MCF 10A (cell line): ENCODE measurements at regions not wholly inside any gene's neighbourhood (a gene's known extent, or its start where the extent isn't known, plus 50 kb on each side); places are given as distances from the start of the nearest gene placed in this dataset.
A peak's percentile ranks its signal among the peaks of the same experiment; 100 is the strongest.

Experiments used
- BruUV-seq: library from RNA; stranded (reverse); fragments of 400-500 nt; replicated peaks from 2 replicates; lab custom pipeline; 2021; lab: Mats Ljungman, UMichigan
- CTCF ChIA-PET: fragments of 300-600 bp; sonication (Branson Sonifier 250); formaldehyde crosslinking; extraction: SDS; loops from one replicate; lab custom pipeline; 2021; ENCODE audit warnings: antibody characterized with exemption, inconsistent platforms; lab: Yijun Ruan, JAX
- POLR2A ChIA-PET: fragments of 300-600, 350-650 bp; sonication (Branson Sonifier 250); formaldehyde crosslinking; extraction: SDS; loops from one replicate; lab custom pipeline; 2020; ENCODE audit warnings: antibody characterized with exemption, inconsistent platforms; lab: Yijun Ruan, JAX
- DNase-seq: peaks from one replicate; pipeline ENCODE4 v3.0.0-alpha.2; 2018; ENCODE audit not compliant: unreplicated experiment
- H3K27ac Mint-ChIP-seq: one replicate; pipeline ENCODE4 v1.8.0; 2022; ENCODE audit warnings: mild to moderate bottlenecking, low read depth, mixed read lengths; ENCODE audit not compliant: unreplicated experiment
- H3K27me3 Mint-ChIP-seq: one replicate; pipeline ENCODE4 v1.8.0; 2022; ENCODE audit warnings: mixed read lengths; ENCODE audit not compliant: insufficient read depth, unreplicated experiment
- H3K36me3 Mint-ChIP-seq: one replicate; pipeline ENCODE4 v1.8.0; 2022; ENCODE audit warnings: mild to moderate bottlenecking, moderate library complexity, mixed read lengths; ENCODE audit not compliant: insufficient read depth, unreplicated experiment
- H3K4me1 Mint-ChIP-seq: one replicate; pipeline ENCODE4 v1.8.0; 2022; ENCODE audit warnings: mixed read lengths; ENCODE audit not compliant: insufficient read depth, unreplicated experiment
- H3K4me3 Mint-ChIP-seq: one replicate; pipeline ENCODE4 v1.8.0; 2022; ENCODE audit warnings: mild to moderate bottlenecking, moderate library complexity, mixed read lengths; ENCODE audit not compliant: unreplicated experiment
- H3K9me3 Mint-ChIP-seq: one replicate; pipeline ENCODE4 v1.8.0; 2022; ENCODE audit warnings: mixed read lengths; ENCODE audit not compliant: unreplicated experiment
- CTCF ChIP-seq: fragments of 200-600 bp; IDR thresholded peaks from one replicate; pipeline ENCODE4 v1.8.0; 2022; ENCODE audit warnings: antibody characterized with exemption, mild to moderate bottlenecking; ENCODE audit not compliant: unreplicated experiment
- intact Hi-C: fragments of 100-400 bp; cut with micrococcal nuclease; formaldehyde crosslinking; loops from 2 replicates; pipeline ENCODE4 v1.14.1; 2022

- intact Hi-C loops: no loop called here
- peaks cover 14% of the 10 kb centered on the region for H3K4me1 Mint-ChIP-seq
- ChIA-PET CTCF (interaction anchor here (0.6 to 0.7 kb wide), 5 partner anchors 8 to 1769 kb away, joined by 3 read pairs; no protein-coding TSS in a partner anchor), POLR2A (interaction anchor here (0.6 to 1.8 kb wide), 9 partner anchors 10 to 807 kb away, joined by 3 to 6 read pairs (median 3); no protein-coding TSS in a partner anchor)
- BruUV-seq: no TSS peak
- H3K4me3 Mint-ChIP-seq: no peak overlapping the region
- H3K27ac Mint-ChIP-seq: peak overlapping the region; percentile 2
- H3K36me3 Mint-ChIP-seq: no peaks in the 10 kb centered on the region
- peaks cover 14% of the 10 kb centered on the region for H3K9me3 Mint-ChIP-seq
- H3K27me3 Mint-ChIP-seq: no peaks in the 10 kb centered on the region
- DNase-seq: peak; percentile 86
- TF ChIP-seq CTCF: no peak
Measured at GRCh38 chr4:127162741-127163140, 470.0 kb upstream of the INTU start.

- peaks cover 14% of the 10 kb centered on the region for H3K4me1 Mint-ChIP-seq
- no peak for TF ChIP-seq CTCF
- CTCF ChIA-PET: no interaction called here
- no peak for DNase-seq
- H3K27me3 Mint-ChIP-seq: no peaks in the 10 kb centered on the region
- intact Hi-C loops: no loop called here
- POLR2A ChIA-PET: interaction anchor here (0.5 kb wide), 1 partner anchor 262 kb away, joined by 3 read pairs; no protein-coding TSS in a partner anchor
- no peak overlapping the region for H3K4me3 Mint-ChIP-seq
- H3K36me3 Mint-ChIP-seq: no peaks in the 10 kb centered on the region
- peaks cover 6% of the 10 kb centered on the region for H3K9me3 Mint-ChIP-seq
- no peak overlapping the region for H3K27ac Mint-ChIP-seq
- no TSS peak for BruUV-seq
Measured at GRCh38 chr4:127165971-127166370, 466.8 kb upstream of the INTU start.

GRCh38 chr4:127174201-127174600 lies 458.6 kb upstream of the INTU start:
- Mint-ChIP-seq H3K4me3 (no peak overlapping the region), H3K9me3 (no peaks in the 10 kb centered on the region), H3K27me3 (no peaks in the 10 kb centered on the region), H3K36me3 (no peaks in the 10 kb centered on the region), H3K27ac (no peak overlapping the region), H3K4me1 (no peaks in the 10 kb centered on the region)
- POLR2A ChIA-PET: no interaction called here
- no peak for DNase-seq
- intact Hi-C loops: no loop called here
- no TSS peak for BruUV-seq
- TF ChIP-seq CTCF: no peak
- CTCF ChIA-PET: no interaction called here

GRCh38 chr4:127174616-127175015 lies 458.1 kb upstream of the INTU start:
- no peak for TF ChIP-seq CTCF
- CTCF ChIA-PET: no interaction called here
- BruUV-seq: no TSS peak
- intact Hi-C loops: no loop called here
- Mint-ChIP-seq H3K9me3 (no peaks in the 10 kb centered on the region), H3K27ac (no peak overlapping the region), H3K4me3 (no peak overlapping the region), H3K4me1 (no peaks in the 10 kb centered on the region), H3K27me3 (no peaks in the 10 kb centered on the region), H3K36me3 (no peaks in the 10 kb centered on the region)
- DNase-seq: no peak
- POLR2A ChIA-PET: interaction anchor here (0.5 kb wide), 1 partner anchor 14 kb away, joined by 4 read pairs; no protein-coding TSS in a partner anchor
